Activated T-helper 9 cell treated with anti-CD3 and anti-CD28 coated beads, Interleukin-2, amount 50 U/mL, for 16 hours (primary cell): ENCODE measurements at regions not wholly inside any gene's neighbourhood (a gene's known extent, or its start where the extent isn't known, plus 50 kb on each side); places are given as distances from the start of the nearest gene placed in this dataset.

Experiments
- DNase-seq: peaks from one replicate; pipeline ENCODE4 v3.0.0-alpha.2; 2020; ENCODE audit warnings: low read depth

DNA sequence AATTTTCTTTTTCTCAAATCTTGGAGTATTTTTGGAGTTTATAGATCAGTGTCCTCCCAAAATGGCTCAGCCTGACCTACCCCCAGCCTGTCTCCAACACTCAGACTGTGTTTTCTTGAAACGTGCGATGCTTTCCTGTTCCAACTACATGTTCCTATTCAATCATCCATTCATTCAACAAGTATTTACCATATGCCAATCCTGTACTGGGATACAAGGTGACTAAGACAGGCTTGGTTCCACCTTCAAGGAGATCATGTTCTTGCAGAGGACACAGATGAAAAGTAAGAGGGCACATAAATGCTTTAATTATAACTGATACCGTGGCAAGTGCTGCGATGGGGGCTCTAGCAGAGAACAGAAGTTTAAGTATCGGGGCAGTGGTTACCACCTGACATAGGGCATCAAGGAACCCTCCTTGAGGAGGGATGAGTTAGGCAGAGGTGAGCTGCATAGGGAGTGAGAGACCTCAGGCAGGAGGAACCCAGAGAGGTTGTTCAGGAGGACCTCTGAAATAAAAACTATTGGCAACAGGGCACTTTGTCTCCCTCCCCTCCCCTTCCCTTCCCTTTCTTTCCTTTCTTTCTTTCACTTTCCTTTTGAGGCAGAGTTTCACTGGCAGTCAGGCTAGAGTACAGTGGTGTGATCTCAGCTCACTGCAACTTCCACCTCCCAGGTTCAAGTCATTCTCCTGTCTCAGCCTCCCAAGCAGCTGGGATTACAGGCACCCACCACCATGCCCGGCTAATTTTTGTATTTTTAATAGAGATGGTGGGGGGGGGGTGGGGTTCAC, 469.0 kb downstream of the EPHA4 start:
- no peak for DNase-seq

DNA sequence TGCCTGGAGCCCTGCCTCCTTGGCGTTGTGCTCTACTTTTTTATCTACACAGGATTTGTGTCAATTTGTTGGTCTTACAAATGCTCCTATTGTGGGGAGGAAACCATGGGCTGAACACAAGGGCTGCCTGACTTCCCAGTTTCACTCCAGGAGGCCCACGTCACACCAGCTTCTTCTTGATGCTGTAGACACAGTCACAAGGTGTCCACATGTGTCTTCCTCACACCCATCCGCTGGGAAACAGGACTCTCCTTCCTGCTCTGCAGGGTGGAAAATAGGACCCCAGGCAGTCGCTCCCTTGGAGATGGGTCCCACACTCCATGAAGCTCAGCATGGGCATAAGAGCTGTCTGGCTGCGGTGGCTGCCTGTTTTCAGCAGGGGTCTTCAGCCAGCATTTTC, 468.2 kb downstream of the EPHA4 start:
- DNase-seq = no peak

DNA sequence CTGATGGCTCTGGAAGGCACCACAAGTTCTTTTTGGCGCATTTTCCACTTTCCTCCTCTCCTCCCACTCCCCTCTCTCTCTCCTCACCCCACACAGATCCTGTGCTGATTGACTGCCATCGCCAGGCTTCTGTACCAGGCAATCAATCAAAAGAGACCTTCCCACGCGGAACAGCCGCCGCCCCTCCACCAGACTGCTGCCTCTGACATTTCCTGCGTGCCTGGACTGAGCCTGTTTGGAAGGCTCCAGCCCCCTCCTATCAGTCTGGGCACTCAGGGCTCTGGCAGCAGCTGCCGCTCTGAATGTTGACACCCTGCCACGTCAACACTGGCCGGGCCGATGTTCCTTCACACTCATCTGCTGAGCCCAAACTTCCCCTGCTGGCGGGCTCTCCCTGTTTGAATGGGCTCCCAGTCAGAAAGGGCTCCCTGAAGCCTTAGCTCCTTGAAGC, 467.7 kb downstream of the EPHA4 start:
- no peak for DNase-seq

DNA sequence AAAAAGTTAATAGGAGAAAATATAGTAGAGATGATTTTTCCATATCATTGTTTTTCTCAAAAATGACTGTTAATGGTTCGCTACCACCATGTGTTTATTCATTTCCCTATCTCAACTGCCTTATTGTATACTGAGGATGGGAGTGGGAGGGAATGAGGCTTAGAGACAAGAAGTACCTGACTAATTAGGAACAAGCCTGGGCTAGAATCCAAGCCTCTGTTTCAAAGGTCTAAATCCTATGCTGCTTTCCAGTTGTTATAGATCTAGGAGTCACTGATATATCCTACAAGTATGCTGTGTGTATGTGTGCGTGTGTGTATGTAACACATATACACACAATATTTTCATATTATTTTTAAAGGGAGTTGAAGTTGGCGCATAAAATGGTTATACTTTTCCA, 465.9 kb downstream of the EPHA4 start:
- no peak for DNase-seq

DNA sequence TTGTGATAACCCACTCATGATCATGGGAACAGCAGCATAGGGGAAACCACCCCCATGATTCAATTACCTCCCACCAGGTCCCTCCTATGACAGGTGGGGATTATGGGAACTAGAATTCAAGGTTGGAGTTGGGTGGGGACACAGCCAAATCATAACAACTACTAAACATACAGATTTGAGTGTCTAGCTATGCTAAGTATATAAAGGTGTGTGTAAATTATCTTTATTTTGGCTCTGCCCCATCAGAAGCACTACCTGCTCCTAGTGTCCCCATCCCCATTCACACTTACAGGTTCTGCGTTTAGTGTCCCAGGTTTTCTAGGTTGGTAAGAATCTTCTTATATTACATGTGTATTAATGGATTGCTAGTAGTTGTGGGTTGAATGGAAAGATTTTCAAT, 464.7 kb downstream of the EPHA4 start:
- no peak for DNase-seq

DNA sequence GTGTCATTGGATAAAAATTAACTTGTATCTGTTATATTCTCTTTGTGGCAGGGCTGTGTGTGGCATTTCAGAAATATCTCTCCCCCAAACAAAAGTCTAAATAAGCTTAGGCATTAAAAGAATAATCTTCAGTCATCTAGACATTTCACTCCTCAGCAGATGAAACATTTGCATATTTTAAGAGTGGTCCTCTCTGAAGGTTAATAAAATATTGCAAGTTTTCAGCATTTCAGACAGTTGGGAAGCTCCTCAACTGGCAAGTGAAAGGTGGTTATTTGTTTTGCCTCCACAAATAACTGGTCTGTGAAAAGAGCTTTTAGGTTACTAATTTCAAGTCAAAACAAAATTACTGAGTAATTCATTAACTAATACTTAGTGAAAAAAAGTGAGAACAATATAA, 462.6 kb downstream of the EPHA4 start:
- no peak for DNase-seq

DNA sequence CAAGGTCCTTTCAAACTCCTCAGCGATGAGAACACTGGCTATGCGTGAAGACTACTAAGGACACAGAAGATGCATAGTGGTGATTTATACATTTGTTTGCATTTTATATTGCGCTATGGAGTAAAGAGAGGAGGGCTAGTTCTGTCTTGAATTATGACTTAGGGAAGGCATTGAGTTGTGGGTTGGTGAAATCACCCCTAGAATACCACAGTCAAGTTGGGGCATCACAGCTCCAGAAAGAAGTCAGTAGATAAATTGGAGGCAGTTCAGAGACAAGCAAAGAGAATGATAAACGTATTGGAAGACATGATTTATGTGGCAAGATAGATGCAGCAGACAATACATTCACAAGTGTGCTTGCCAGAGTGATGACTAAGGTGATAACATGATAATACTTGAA, 460.4 kb downstream of the EPHA4 start:
- no peak for DNase-seq

DNA sequence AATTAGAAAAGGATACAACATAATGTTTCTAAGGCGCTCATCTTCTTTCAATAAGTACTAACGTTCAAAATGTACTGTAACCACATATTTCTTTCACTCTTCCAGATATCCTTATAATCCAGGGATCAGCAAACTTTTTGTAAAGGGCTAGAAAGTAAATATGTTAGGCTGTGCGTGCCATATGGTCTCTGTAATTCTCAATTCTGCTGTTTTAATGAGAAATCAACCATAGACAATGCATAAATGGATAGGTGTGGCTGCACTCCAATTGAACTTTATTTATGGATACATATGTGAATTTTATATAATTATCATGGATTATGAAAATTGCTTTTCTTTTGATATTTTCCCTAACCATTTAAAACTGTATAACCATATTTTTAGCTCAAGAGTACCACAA, 459.4 kb downstream of the EPHA4 start:
- DNase-seq = no peak

DNA sequence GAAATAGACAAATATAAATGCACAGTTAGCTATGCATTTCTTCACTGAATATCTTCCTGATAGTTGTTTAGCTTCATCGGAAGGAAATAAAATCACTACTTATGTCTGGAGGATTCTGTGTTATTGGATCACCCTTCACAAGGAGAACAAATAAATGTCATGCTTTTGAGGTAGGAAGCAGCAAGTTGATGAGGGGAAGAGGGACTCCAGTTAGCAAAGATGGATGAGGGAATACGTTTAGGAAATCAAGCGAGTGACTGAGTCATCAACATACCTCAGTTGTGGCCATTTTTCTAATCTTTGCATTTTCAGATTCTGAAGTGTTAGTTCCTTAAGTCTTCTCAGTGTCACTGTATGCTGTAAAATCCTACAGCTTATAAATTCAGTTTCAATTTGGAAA, 456.2 kb downstream of the EPHA4 start:
- DNase-seq = no peak

DNA sequence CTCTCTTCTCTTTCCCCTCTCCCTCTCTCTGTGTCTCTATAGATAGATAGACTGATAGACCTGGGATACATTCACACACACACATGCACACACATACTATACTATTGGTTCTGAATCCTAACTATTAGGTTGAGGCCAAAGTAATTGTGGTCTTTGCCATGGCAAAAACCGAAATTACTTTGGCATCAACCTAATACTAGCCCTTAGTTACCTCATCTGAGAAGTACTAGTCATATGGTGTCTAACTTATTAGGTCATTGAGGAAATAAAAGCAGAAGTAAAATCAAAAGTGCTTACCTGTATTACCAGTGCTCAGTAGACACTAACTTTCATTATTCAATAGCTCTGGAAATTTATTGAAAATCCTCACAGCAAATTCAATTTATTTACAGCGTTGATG, 451.5 kb downstream of the EPHA4 start:
- no peak for DNase-seq

DNA sequence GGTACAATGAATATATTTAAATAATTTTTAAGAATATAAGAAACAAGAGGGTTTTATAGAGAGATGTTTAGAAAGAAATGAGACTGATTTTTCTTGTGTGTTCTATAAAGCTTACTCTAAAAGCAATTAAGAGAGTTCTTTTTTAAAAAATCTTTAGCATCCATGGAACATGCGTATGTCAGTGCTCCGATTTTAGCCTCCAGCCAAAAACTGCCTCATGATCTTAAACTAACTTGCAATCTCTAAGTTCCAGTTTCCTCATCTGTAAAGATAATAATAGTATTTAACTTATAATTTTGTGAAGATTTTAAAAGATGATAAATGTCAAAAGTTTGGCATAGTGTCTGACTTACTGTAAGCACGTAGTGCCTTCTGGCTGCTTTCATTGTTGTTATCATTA, 448.7 kb downstream of the EPHA4 start:
- DNase-seq = no peak

DNA sequence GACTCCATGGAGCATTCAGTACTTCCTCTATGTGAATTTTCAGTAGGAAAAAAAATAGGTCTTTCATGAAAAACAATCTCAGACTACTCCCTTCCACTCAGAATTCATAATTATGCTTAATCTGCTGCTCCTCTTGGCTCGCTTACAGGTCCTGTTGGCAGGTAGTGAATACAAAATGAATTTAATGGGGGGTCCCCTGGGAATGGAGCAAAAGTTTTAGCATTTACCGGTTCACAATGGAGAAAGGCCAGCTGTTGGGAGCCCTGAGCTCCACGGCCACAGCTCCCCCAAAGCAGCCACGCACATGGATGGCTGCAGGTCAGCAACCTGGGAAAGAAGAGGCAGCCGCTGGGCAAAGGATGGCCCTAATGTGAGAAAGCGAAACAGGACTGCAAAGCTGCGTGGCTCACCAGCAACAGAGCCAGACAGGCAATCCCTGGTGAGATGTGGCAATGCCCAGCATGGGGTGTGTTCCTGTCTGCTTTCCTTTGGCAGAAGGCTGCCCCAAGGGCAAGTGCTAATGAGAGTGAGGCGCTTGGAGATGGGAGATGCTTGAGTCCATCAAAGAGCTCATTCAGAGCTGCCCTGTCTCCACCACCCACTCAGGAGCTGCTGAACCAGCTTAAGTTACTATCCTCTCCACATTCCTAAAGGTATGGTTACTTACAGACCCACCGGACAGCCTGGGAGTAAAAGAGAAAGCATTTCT, 447.4 kb downstream of the EPHA4 start:
- DNase-seq = no peak

DNA sequence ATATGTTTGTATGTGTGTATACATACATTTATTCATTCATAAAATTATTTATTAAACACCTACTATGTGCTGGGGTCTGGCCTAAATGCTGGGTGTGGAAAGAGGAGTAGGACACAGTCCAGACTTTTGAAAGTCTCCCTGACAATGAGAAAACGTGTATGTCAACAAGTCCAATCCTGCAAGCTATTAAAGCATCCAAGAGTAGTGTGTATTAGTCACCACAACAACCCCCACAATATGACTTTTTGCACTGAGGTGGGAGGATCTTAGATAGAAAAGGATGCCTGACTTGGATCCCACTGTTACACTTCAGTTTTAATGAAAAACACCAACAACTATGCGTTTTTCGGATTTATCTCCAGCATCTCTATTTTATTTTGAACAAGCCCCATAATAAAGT, 446.4 kb downstream of the EPHA4 start:
- no peak for DNase-seq

DNA sequence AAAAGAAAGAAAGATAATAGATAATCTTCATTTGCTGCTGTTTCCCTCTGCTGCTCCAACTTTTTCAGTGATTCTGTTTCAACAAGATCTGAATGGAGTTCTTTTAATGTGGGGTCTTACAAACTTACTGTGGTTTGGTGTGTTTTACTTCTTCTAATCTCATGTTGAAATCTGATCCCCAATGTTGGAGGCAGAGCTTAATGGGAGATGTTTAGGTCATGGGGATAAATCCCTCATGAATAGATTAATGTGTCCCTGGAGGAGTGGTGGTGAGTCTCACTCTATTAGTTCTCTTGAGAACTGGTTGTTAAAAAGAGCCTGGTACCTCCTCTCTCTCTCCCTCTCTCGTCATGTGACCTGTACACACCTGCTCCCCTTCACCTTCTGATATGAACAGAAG, 442.4 kb downstream of the EPHA4 start:
- no peak for DNase-seq

DNA sequence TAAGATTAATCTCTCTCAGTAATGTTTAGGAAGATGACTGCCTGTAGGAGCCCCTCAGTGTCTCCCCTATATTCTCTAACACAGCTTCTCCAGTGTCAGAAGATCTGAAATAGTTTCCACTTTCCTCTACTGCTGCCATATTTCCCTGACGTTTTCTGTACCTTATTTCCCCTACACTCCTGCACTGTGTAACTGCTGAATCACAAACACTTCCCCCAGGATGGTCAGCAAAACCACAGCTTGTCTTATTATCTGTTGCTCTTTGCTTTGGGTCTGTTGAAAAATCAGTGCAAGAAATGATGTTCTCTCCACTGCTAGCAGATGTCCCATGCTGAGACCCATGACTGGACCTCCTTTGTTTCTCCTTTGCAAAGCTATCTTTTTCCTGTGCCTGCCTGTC, 441.7 kb downstream of the EPHA4 start:
- no peak for DNase-seq

DNA sequence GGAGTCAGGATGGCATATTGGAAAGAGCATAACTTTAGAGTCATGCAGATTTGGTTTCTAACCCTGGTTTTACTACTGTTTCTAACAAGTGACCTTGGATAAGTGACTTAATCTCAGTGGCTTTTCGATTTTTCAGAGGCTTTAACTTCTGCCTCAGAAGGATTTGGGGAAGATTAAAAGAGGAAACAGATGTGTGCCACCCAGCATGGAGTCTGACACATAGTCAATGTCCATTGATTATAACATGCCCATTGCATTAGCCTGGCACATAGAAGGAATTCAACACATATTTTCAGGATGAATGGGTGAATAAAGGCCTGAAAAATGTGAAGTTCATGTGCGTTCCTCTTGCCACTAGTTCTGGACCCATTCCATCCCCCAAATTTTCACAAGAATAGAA, 438.2 kb downstream of the EPHA4 start:
- DNase-seq = no peak

DNA sequence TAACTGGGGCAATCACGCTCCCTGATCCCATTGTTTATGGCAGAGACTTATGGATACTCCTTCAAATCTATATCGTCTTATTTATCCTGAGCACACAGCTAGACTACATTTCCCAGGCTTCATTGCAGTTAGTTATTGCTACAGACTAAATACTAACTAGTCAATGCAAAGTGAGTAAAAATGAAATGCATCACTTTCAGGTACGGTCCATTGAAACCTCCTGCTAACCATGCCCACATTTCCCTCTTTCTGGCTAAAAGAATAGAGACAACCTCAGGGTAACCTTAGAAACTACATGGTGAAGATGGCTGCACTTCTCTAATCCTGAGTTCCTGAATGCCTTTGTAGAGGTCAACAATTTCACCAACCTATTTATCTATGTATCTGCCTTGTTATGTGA, 437.4 kb downstream of the EPHA4 start:
- DNase-seq = no peak

DNA sequence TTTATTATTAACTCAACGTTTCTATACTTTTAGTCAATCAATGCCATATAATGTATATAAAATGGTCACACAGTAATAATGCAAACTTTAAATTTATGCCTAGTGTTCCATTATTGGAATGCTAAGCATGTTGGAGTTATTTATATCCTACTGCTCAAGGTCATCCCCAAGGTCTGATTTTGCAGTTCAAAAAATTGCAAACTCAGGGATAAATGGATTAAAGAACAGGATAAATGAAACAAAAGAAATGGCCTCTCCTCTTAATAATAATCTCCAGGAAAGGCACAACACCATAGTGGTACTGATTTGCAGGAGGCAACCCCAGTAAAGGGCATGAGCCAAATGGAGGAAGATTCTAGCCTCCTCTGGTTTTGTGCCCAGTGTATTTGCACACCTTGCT, 436.4 kb downstream of the EPHA4 start:
- DNase-seq = no peak

DNA sequence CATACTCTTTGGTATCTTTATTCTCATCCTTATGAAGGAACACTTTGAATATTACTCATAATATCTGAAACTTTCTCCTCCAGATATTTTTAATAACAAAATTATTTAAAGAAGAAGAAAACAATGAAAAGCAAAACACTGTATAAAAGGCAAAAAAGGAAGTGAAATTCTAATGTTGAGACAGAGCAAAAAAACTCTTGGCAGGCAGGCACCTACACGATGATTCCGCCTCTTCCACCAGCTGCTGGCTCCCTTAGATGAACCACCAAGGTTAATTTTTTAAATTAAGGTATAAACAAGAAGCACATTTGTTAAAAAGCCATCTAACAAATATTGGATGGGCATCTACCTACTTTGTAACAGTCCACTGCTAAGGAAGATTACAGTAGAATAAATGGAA, 434.7 kb downstream of the EPHA4 start:
- DNase-seq = no peak

DNA sequence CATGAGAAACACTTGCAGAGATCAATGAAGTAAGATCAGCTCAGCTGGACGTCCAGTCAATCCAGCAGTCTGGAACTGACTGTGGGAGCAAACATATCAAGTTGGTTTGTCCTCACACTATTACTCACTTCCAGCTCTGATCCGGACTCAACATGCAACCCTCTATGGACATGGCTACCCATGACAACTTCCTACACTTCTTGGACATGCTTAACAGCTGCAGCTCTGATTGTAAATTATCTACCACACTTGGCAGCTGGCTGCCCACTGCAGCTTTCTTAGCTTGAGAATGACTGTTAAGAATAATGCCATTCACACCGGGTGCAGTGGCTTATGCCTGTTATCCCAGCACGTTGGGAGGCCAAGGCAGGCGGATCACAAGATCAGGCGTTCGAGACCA, 429.8 kb downstream of the EPHA4 start:
- no peak for DNase-seq

DNA sequence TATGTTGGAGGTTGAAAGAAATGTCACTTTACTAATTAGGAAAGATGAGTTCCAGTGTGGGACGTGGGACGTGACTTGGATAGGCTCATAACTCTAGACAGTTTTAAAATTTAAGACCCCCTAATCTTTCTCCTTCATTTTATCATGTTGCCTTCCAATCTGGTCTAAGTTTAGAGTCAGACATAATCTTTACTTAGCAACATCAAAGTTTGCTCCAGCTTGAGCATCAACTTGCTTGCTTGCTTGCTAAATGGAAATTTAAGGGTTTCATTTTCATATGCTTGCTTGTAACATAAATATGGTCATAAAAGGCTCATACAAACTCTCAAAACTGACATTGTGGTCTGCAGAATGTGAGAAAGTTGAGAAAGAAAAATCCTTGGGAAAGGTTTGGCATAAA, 428.9 kb downstream of the EPHA4 start:
- DNase-seq = no peak

DNA sequence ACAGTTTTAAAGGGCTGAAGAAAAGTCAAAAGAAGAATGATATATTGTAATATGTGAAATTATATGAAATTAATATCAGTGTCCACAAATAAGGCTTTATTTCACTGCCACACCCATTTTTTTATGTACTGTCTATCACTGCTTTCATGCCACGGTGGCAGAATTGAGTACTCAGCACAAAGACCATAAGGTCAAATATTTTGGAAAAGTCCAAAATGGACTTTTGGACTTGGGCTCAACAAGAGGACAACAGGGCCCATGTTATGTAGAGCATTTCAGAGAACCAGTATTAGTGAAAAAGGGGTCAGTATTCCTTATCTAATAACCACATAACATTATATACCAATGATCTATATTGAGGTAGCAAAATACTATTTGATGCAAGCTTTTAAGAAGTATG, 427.2 kb downstream of the EPHA4 start:
- no peak for DNase-seq

DNA sequence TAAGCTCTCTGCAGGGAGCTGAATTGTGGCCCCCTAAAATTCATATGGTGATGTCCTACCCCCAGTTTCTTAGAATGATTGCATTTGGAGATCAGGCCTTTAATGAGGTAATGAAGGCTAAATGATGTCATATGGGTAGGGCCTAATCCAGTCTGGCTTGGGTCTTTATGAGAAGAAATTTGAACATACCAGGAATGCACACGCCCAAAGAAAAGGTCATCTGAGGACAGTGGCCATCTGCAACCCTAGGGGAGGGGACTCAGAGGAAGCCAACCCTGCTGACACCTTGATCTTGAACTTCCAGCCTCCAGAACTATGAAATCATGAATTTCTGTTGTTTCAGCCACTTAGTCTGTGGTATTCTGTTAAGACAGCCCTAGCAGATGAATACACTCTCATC, 426.7 kb downstream of the EPHA4 start:
- no peak for DNase-seq

DNA sequence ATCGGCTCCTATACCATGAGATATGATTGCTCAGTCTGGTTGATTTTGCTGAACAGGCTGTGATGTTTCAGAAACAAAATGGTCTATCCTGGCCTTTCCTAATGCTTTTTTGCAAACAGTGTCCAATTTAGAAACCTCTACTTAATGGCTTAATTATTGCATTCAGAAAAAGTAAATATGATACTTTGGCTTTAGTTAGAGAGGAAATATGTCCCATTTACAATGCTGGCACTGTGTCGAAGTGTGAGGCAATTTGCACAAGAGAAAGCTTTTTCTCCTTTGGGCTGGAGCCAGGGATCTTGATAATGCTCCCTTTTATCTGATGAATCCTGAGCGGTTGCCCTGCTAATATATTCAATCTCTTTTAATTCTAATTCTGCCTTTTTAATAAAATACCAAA, 418.9 kb downstream of the EPHA4 start:
- DNase-seq = no peak
